Nucleus accumbens (tissue), 56 donors: ENCODE measurements at regions not wholly inside any gene's neighbourhood (a gene's known extent, or its start where the extent isn't known, plus 50 kb on each side); places are given as distances from the start of the nearest gene placed in this dataset.

ENCODE experiments used
- DNase-seq, 56 donors: peaks; one replicate each; lab custom pipeline; 2025; lab: John Stamatoyannopoulos, UW

DNA sequence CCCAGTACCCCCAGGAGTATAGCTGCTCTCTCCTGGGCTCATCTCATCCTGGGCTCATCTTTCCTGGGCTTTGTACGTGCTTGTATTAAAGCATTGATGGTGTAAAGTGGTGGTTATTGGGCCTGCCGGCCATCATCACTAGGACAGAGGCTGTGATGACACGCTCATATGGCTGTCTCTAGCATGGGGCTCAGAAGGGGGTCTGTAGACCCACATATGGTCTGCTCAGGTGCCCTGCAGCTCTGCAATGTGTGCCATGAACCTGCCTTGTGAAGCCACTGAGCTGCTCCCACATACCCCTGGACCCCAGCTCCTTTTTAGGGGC is 143.4 kb downstream of the CDC5L start:
- DNase-seq: no peak

DNA sequence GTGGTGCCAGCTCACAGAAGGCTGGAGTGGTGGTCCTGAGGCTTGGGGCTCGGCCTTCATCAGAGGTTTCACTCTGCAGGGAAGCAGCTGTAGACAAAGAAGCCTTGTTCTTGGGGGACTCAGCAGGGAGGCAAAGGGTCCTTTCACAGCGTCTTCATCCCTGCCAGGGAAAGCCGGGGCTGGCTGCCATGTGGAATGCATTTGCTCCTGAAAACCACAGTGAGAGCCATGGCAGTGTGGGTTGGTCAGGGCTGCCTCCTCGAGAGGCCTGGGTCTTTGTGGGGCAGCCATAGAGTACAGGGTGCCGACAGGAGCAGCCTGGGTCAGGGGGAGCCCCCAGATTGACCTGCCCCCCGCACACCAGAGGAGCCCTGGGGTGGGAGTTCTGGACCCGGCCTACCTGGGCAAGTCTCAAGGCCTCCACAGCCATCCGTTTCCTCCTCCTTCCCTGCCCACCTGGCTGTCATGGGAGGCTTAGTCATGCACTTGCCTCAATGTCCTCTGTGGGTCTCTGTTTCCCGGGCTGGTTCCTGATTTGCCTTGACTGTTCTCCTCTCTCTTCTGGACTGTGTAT is 144.0 kb downstream of the CDC5L start:
- DNase-seq: peak in 27 of 56 donors; percentile 12 to 72 (median 32)

DNA sequence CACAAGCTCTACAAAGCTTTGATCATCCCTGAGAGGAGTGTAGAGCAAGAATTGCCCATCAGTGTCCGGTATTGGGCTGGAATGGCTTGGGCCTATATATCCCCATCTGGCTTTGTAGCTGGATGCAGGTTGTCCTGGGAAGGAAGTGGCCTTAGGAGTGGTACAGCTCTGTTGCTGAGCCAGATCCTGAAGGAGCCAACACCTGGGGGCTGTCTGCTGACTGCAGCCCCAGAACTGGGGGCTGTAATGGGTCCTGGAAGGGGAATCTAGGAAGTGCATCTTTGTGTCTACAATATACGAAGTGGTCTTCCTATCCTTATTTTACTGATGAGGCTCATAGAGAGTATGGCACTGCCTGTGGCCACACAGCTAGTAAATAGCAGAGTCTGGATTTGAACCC is 145.9 kb downstream of the CDC5L start:
- no peak for DNase-seq

DNA sequence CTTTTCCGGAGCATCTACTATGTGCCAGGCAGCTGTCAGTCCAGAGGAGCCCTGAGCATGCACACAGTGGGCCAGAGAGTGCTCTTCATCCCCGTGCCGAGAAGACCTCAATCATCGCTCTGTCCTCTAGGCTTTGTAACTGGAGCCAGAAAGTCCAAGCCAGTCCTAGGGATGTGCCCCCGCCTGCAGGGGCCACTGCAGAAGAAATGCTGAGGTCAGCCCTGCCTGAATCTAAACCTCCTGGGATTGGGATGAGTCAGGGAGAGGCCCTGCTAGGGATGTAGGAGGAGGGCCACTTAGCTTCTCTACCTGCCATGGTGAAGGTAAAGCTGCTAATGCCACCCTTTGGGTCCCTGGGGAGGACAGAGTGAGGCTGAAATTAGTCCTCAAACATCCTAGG is 146.8 kb downstream of the CDC5L start:
- DNase-seq: no peak

DNA sequence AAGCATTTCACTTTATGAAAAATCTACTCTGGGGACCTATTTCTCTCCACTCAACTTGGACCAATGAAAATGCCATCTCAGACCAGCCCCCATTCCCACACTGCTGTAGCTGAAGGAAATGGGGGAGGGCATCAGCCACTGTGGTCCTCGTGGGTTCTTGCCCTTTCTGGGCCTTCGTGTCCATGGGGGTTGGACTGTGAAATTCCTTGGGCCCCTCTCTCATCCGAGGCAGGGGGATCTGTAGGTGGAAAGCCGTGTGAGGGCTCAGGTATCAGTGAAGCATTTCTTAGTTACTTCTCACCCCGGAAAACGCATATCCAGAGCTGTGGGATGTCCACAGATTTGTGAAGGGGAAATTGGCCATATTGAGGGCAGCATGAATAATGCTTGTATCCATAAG is 147.9 kb downstream of the CDC5L start:
- DNase-seq: no peak

DNA sequence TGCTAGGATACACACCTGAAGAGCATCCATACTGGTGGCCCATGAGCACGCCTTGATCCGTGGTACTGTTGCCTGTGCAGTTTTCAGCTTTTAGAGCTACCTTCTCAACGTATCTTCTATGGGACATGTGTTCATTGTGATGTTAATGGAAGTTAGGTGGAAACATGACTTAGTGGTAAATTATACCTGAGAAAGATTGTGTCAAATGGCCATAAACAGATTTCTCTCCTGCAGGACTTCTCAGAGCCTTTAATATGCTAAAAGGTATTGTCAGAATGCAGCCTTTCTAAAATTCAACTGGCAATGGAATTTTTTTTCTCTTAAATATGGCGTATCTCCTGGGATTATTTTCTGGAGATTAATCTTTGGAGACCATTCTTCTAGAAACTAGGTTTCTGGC is 148.5 kb downstream of the CDC5L start:
- no peak for DNase-seq

DNA sequence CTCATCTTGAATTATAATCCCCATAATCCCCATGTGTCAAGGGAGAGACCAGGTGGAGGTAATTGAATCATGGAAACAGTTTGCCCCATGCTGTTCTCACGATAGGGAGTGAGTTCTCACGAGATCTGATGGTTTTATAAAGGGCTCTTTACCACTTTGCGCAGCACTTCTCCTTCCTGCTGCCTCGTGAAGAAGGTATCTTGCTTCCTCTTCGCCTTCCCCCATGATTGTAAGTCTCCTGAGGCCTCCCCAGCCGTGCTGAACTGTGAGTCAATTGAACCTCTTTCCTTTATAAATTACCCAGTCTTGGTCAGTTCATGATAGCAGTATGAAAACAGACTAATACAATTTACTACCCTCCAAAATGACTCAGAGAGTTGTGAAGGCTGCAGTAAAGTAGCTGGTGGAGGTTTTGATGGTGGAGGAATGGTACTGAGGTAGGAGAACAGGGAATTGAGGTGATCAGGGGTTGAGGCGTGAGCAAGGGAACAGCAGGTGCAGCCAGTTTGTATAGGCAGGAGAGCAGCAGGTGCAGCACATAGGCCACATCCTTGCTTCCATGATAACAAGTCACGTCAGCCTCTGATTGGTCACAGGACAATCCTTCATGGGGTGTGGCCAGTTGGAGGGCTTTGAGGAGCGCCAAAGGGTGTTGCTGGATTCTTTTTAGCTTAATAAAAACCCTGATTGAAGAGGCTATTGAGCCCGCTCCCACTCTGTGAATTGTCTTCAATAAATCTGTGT is 150.0 kb downstream of the CDC5L start:
- DNase-seq: no peak

DNA sequence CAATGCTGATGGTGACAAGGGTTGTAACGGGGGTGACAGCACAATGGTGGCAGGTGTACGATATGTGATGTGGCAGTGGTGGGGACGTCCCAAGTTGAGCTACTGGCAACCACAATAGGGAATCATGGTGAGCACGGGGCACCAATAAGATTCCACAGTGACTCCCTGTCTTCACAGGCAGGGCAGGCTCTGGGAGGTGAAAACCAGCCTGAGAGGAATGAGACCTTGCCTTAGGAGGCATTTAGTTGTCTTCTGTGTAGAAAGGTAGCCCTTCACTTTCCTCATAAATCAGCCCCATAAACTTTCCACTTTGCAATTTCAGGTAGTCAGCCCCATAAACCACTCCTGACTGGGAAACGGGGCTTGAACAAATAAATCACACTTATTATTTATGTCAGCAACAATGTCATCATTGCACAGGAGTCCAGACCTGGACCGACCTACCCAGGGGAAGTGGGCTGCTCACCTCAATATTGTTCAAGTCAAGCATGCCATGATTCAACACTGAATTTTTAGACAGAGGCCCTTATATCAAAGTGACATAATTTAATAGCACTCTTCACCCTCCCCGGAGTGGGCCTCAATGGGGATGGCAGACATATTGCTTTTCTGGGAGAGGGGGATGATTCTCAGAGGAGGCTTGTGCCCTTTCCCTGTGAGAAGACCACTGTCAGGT is 150.8 kb downstream of the CDC5L start:
- no peak for DNase-seq

DNA sequence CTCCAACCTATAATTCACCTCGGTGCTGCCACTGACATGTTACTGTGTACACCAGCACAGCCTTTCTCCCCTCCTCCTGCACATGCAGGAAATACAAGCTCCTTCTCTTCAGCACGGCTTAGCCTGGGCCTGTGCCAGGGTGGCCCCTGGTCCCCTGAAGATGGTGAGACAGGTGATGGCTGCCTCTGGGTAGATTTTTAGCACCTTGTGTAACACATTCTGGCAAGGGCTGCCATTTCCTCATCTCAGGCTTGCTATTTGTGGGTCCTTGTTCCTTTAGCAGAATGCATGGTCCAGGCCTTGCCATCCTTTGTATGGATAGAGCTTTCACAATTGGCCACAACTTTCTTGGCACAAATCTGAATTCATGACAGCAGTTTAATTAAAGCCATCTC is 151.3 kb downstream of the CDC5L start:
- DNase-seq: no peak

DNA sequence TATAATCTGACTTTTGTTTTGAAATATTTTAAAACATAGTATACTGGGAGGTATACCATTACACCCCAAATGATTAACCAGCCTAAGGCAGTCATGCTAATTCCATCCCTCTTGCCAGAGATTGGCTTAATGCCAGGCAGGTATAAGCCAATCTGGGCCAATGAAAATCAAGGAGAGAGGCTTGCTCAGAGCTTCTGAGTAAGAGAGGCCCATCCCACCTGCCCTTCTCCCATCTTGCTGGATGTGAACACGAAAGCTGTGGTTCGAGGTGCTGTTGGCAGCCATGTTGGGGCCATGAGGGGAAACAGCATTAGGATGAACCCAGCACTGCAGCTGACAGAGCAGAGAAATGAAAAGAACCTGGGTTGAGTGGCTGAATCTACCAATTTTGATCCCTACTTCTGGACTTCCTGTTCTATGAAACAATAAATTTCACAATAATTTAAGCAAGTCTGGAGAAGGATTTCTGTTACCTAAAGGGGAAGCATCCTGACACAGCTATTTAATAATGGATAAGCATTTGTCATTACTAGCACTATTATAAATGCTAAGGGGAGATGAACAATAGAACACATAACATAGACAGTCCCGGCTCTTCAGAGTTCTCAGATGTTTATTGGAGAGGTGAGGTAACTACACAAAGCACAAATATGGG is 152.3 kb downstream of the CDC5L start:
- DNase-seq: no peak

DNA sequence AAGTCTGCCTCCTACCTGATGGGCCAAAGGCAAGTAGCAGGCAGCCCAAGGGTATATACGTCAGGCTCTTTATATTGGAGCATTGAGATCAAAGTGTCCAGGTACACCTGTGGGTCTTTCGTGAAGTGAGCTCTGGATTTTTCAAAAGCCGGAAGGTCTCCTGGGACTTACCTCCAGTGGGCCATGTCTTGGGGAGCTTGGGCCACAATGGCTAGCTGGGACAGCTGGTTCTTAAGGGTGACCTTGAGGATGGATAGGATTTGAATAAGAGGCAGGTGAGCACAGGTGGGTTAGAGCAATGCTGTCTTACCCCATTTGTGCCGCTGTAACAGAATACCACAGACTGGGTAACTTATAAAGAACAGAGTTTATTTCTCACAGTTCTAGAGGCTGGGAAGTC is 153.4 kb downstream of the CDC5L start:
- DNase-seq: no peak

DNA sequence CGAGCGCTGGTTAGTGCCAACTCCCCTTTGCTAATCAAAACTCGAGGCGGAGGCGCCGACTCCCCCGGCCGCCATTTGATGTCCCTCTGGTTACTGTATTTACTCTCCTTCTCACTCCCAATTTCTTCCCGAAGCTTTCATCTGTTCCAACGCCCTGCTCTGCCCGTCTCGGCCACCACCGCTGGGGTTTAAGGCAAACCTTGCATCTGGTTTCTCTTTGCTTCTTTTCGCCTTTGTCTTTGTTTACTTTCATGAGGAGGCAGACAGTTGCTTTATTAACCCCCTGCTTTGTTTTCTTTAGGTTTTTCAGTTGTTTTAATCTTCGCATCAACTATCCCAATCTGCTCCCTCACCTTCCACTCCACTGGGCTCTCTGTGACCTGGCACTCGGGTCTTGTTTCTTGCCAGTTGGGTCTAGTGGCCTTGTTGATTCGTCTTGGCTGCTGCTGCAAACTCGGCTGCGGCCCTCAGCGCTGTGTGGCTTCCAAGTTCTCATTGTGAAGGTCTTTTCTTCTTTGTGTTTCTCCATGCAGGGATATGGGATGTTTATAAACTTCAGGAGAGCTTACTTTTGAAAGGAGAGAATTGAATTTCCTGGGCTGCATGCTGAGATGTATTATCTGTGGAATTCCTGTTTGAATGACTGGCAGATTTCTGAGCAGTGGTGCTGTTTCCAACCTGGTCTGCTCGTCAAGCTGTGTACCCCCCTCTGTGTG is 155.1 kb downstream of the CDC5L start:
- peak in 35 of 56 donors; percentile 4 to 75 (median 29) for DNase-seq

DNA sequence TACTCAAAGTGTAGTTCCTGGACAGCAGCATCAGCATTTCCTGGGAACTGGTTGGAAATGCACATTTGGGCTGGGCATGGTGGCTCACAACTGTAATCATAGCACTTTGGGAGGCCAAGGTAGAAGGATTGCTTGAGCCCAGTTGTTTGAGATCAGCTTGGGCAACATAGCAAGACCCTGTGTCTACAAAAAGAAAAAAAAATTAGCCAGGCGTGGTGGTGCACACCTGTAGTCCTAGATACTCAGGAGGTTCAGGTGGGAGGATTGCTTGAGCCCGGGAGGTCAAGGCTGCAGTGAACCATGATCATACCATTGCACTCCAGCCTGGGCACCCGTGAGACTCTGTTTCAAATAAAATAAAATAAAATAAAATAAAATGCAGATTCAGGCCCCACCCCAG is 156.2 kb downstream of the CDC5L start:
- no peak for DNase-seq

DNA sequence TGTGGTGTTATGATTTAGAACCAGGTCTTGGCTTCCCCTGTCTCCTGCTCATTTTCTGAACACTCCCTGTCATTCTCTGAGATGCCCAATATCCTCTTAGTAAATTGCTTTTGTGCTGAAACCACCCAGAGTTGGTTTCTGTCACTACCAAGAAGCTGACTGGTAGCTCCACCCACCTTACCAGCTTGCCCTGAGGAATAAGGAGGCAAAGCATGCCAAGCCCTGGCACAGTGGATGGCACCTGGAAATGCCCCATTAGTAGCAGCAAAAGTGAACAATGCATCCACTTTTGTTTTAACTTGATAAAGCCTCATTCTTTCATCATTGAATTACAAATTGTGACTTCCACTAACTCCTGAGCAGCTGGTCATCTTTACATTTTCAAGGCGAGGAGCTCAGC is 157.7 kb downstream of the CDC5L start:
- no peak for DNase-seq

DNA sequence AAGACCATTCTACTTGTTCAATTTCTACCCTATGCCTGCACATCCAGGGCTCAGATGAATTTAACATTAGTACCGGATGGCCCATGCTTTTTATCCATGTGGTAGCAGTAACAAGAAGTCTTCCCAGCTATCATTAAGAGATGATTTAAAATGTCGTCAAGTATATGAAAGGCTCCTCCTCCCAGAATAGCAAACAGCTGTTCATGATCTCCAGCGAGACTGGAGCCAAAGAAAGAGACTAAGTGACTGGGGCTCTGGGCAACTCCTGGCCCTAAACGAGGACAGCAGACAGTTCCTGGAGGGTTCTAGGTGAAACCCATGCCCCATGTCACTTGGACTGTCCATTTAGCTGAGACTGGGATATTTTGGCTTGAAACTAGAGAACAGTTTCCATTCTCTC is 160.8 kb downstream of the CDC5L start:
- no peak for DNase-seq

DNA sequence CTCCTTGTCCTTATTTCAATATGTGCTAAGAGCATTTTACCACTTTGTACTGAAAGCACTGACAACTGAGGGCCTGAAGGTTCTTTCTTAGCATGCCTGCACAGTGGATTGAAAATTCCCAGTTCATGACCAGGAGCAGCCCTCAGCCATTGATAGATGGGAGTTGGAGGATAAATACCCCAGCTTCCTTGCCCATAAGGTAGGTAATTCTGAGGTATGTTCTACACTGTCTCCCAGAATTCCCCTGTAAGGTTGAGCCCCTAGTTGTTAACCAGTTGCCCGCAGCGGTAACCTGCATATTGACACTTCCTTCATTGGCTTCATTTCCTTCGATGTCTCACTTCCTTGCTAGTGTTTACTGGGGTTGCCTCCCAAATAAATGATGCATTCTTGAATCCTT is 162.0 kb downstream of the CDC5L start:
- no peak for DNase-seq

DNA sequence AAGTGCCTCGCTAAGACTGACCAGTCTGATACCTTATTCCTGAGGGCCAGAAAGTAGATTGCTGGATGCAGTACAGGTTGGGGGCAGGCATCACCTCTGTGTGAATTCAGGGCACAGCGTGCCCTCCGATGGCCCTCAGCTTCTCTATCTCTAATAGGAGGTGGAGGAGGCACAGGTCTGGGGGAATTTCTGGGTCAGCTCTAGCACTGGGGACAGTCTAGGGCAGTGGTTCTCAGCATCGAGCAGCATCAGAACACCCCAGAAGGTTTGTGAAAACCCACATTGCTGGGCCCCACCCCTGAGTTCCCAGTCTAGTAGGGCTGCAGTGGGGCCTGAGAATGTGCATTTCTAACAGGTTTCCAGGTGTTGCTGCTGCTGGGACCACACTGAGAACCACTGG is 166.7 kb downstream of the CDC5L start:
- DNase-seq: no peak

DNA sequence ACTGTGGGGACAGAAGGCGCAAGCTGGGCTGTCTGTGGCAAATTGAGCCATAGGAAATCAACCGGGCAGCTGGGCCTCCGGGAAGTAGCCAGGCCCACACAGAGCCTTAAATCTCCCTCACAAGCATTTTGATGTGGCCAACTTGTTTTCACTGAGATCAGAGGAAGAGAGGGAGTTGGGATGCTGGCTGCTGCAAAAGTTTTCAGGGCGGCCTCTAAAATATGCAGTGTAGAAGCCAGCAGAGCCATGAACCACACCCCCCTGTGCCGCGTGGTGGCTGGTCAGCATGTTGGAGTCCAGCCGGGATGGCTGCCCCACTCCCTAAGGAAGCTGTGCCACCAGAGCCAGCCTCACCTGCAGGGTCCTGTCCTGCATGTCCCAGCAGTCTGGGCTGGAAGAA is 167.4 kb downstream of the CDC5L start:
- peak in 9 of 56 donors; percentile 1 to 22 (median 12) for DNase-seq

DNA sequence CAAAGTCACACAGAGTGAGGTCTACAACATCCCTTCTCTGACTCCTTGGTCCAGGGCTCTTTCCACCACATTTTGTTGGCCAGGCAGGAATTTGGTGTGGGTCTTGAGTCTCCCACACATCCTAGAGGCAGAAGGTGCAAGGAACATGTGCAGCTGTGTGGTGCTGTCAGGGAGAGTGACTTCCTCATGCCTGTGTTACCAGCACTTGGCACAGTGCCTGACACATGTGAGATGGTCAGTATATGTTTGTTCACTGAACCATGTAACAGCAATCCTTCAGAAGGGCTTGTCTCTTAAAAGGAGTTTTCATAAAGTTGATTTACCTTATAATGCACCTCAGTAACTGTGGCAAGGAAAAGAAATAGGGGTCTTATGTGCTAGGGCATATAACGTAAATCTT is 168.5 kb downstream of the CDC5L start:
- no peak for DNase-seq

DNA sequence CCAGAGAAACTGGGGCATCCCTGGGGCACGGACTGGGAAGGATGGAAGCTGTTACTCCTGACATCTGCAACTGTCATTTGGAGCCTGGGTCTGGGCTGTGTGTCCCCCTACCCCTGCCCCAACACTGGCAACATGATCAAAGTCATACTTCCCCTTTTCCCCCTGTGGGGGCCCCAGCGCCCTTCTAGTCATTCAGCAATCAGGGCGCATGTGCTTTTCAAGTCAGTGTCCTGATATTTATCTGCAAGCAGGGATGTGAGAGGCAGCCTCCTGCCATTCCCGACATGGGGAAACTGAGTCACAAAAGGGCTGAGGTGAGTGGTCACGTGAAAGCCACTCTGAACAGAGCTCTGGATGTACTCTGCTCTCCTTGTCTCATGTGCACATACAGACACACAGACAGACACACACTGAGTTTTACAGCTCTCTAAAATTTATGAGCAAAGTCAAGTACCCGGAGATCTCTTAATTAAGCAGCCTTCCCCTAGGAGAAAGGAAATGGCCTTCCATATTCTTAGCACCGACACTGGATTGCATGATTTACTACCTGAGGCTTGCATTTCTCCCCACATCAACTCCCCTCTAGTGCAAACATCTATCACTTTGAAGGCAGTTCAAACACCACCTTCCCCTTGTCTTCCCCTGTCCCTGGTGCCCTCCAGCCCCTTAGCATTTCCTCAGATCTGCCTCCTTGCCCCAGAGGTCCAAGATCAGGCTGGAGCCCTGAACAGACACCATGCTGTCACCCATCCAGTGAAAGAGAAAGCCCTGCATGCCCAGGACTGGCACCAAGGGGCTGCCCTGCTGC is 170.7 kb downstream of the CDC5L start:
- DNase-seq: no peak
